Calu3 (cell line): ENCODE measurements at regions not wholly inside any gene's neighbourhood (a gene's known extent, or its start where the extent isn't known, plus 50 kb on each side); places are given as distances from the start of the nearest gene placed in this dataset.
"Not testable (repeated sequence)": the region's sequence is repeated elsewhere in the genome, so short reads cannot be mapped to it uniquely, and the experiment has no call there.

Experiments used
- BruUV-seq: library from RNA; stranded (reverse); fragments of 400-500 nt; replicated peaks from 2 replicates; lab custom pipeline; 2021; lab: Mats Ljungman, UMichigan
- CTCF ChIA-PET: fragments of 300-600 bp; sonication (Branson Sonifier 250); formaldehyde crosslinking; loops from one replicate; lab custom pipeline; 2022; ENCODE audit warnings: antibody characterized with exemption; lab: Charles Lee
- DNase-seq: peaks from one replicate; pipeline ENCODE4 v3.0.0; 2022
- H3K27ac Mint-ChIP-seq: one replicate; pipeline ENCODE4 v1.8.0; 2022; ENCODE audit warnings: mixed read lengths; ENCODE audit not compliant: unreplicated experiment
- H3K27me3 Mint-ChIP-seq: one replicate; pipeline ENCODE4 v1.8.0; 2022; ENCODE audit warnings: mixed read lengths; ENCODE audit not compliant: unreplicated experiment
- H3K36me3 Mint-ChIP-seq: one replicate; pipeline ENCODE4 v1.8.0; 2022; ENCODE audit warnings: mild to moderate bottlenecking, moderate library complexity, mixed read lengths; ENCODE audit not compliant: insufficient read depth, unreplicated experiment
- H3K4me1 Mint-ChIP-seq: one replicate; pipeline ENCODE4 v1.8.0; 2022; ENCODE audit warnings: mild to moderate bottlenecking, low read depth, mixed read lengths; ENCODE audit not compliant: unreplicated experiment
- H3K4me3 Mint-ChIP-seq: one replicate; pipeline ENCODE4 v1.8.0; 2022; ENCODE audit warnings: mild to moderate bottlenecking, low read depth, moderate library complexity, mixed read lengths; ENCODE audit not compliant: unreplicated experiment
- H3K9me3 Mint-ChIP-seq: one replicate; pipeline ENCODE4 v1.8.0; 2022; ENCODE audit warnings: low read depth, mixed read lengths; ENCODE audit not compliant: unreplicated experiment
- CTCF ChIP-seq: fragments of 200-600 bp; IDR thresholded peaks from one replicate; pipeline ENCODE4 v1.8.0; 2022; ENCODE audit warnings: antibody characterized with exemption; ENCODE audit not compliant: unreplicated experiment
- intact Hi-C: fragments of 100-400 bp; cut with micrococcal nuclease; formaldehyde crosslinking; loops from one replicate; pipeline ENCODE4 v1.10.0; 2022; ENCODE audit not compliant: unreplicated experiment

- Mint-ChIP-seq H3K36me3 (no peaks in the 10 kb centered on the region), H3K4me1 (no peaks in the 10 kb centered on the region), H3K4me3 (no peak overlapping the region), H3K27ac (no peak overlapping the region), H3K9me3 (no peaks in the 10 kb centered on the region), H3K27me3 (peaks cover 64% of the 10 kb centered on the region)
- intact Hi-C loops: no loop called here
- BruUV-seq: no TSS peak
- no peak for DNase-seq
- CTCF ChIA-PET: no interaction called here
- TF ChIP-seq CTCF: peak; percentile 49
Observed at GRCh38 chr16:29192329-29193247, 207.7 kb downstream of the LAT start.

- H3K36me3 Mint-ChIP-seq, BruUV-seq, H3K4me1 Mint-ChIP-seq, H3K27ac Mint-ChIP-seq, H3K4me3 Mint-ChIP-seq, intact Hi-C loops, H3K9me3 Mint-ChIP-seq, CTCF ChIA-PET, DNase-seq: not testable (repeated sequence)
- peaks cover 56% of the 10 kb centered on the region for H3K27me3 Mint-ChIP-seq
Observed at GRCh38 chr16:29191636-29192180, 206.9 kb downstream of the LAT start.

GRCh38 chr16:29190553-29191431 is 205.9 kb downstream of the LAT start:
- CTCF ChIA-PET, DNase-seq, intact Hi-C loops, H3K4me1 Mint-ChIP-seq, BruUV-seq, H3K9me3 Mint-ChIP-seq, H3K27ac Mint-ChIP-seq, H3K4me3 Mint-ChIP-seq, H3K36me3 Mint-ChIP-seq: not testable (repeated sequence)
- peaks cover 53% of the 10 kb centered on the region for H3K27me3 Mint-ChIP-seq

- peaks cover 41% of the 10 kb centered on the region for H3K27me3 Mint-ChIP-seq
- H3K36me3 Mint-ChIP-seq, H3K4me1 Mint-ChIP-seq, BruUV-seq, H3K9me3 Mint-ChIP-seq, intact Hi-C loops, DNase-seq, H3K4me3 Mint-ChIP-seq, H3K27ac Mint-ChIP-seq, CTCF ChIA-PET: not testable (repeated sequence)
Observed at GRCh38 chr16:29188806-29189205, 204.0 kb downstream of the LAT start.

GRCh38 chr16:29186306-29187220 is 201.7 kb downstream of the LAT start:
- BruUV-seq, H3K4me1 Mint-ChIP-seq, H3K9me3 Mint-ChIP-seq, DNase-seq, H3K27ac Mint-ChIP-seq, H3K4me3 Mint-ChIP-seq, CTCF ChIA-PET, H3K36me3 Mint-ChIP-seq, intact Hi-C loops: not testable (repeated sequence)
- H3K27me3 Mint-ChIP-seq: peaks cover 27% of the 10 kb centered on the region

GRCh38 chr16:29185872-29186271 is 201.0 kb downstream of the LAT start:
- peaks cover 20% of the 10 kb centered on the region for H3K27me3 Mint-ChIP-seq
- H3K4me1 Mint-ChIP-seq, CTCF ChIA-PET, intact Hi-C loops, BruUV-seq, H3K36me3 Mint-ChIP-seq, H3K4me3 Mint-ChIP-seq, H3K27ac Mint-ChIP-seq, DNase-seq, H3K9me3 Mint-ChIP-seq: not testable (repeated sequence)

GRCh38 chr16:29184738-29185438 is 200.0 kb downstream of the LAT start:
- H3K27ac Mint-ChIP-seq: peak overlapping the region; percentile 61
- BruUV-seq, intact Hi-C loops, H3K4me3 Mint-ChIP-seq, H3K36me3 Mint-ChIP-seq, H3K9me3 Mint-ChIP-seq, CTCF ChIA-PET, H3K4me1 Mint-ChIP-seq: not testable (repeated sequence)
- DNase-seq: peak; percentile 57
- H3K27me3 Mint-ChIP-seq: peaks cover 10% of the 10 kb centered on the region
